ENCODE measurements at regions not wholly inside any gene's neighbourhood (a gene's known extent, or its start where the extent isn't known, plus 50 kb on each side); places are given as distances from the start of the nearest gene placed in this dataset.

GRCh38 chr1:199373139-199373538, 654.4 kb upstream of the NR5A2 start:
- no peak for DNase-seq

- DNase-seq, result no peak
These were observed 650.3 kb upstream of the NR5A2 start for GRCh38 chr1:199377211-199377610.

- DNase-seq, result no peak
These were observed 643.7 kb upstream of the NR5A2 start for GRCh38 chr1:199383793-199384192.

GRCh38 chr1:199394856-199395255, 632.7 kb upstream of the NR5A2 start:
- no peak for DNase-seq

GRCh38 chr1:199396456-199396855, 631.1 kb upstream of the NR5A2 start:
- no peak for DNase-seq

GRCh38 chr1:199399996-199400724, 627.4 kb upstream of the NR5A2 start:
- DNase-seq, result no peak

- no peak for DNase-seq
These were observed 623.9 kb upstream of the NR5A2 start for GRCh38 chr1:199403531-199404116.

- DNase-seq, result no peak
These were observed 623.3 kb upstream of the NR5A2 start for GRCh38 chr1:199404191-199404590.

GRCh38 chr1:199404976-199405375, 622.5 kb upstream of the NR5A2 start:
- no peak for DNase-seq

- DNase-seq, result no peak
These were observed 621.8 kb upstream of the NR5A2 start for GRCh38 chr1:199405634-199406196.

- no peak for DNase-seq
These were observed 617.0 kb upstream of the NR5A2 start for GRCh38 chr1:199410462-199410861.

- no peak for DNase-seq
These were observed 616.0 kb upstream of the NR5A2 start for GRCh38 chr1:199411506-199411905.

- no peak for DNase-seq
These were observed 605.3 kb upstream of the NR5A2 start for GRCh38 chr1:199422206-199422605.

GRCh38 chr1:199447906-199448305, 579.6 kb upstream of the NR5A2 start:
- DNase-seq, result no peak

- DNase-seq, result no peak
These were observed 578.9 kb upstream of the NR5A2 start for GRCh38 chr1:199448646-199449045.

- no peak for DNase-seq
These were observed 578.3 kb upstream of the NR5A2 start for GRCh38 chr1:199449221-199449620.

- no peak for DNase-seq
These were observed 577.8 kb upstream of the NR5A2 start for GRCh38 chr1:199449681-199450080.

GRCh38 chr1:199452627-199453026, 574.9 kb upstream of the NR5A2 start:
- no peak for DNase-seq

- DNase-seq, result no peak
These were observed 573.8 kb upstream of the NR5A2 start for GRCh38 chr1:199453723-199454122.

GRCh38 chr1:199460933-199461332, 566.6 kb upstream of the NR5A2 start:
- DNase-seq, result no peak

- DNase-seq, result no peak
These were observed 563.9 kb upstream of the NR5A2 start for GRCh38 chr1:199463521-199464127.

- no peak for DNase-seq
These were observed 560.5 kb upstream of the NR5A2 start for GRCh38 chr1:199466961-199467360.

- DNase-seq, result no peak
These were observed 555.5 kb upstream of the NR5A2 start for GRCh38 chr1:199472018-199472417.

- no peak for DNase-seq
These were observed 554.5 kb upstream of the NR5A2 start for GRCh38 chr1:199472978-199473377.

Data from activated effector memory CD4-positive, alpha-beta T cell treated with anti-CD3 and anti-CD28 coated beads, Interleukin-2, amount 50 U/mL, for 16 hours (primary cell).